GM21367 (cell line): ENCODE measurements at regions not wholly inside any gene's neighbourhood (a gene's known extent, or its start where the extent isn't known, plus 50 kb on each side); places are given as distances from the start of the nearest gene placed in this dataset.

ENCODE experiments used
- ATAC-seq: cut with Tn5 transposase; IDR thresholded peaks from one replicate; pipeline ENCODE4 v1.9.1; 2021; ENCODE audit not compliant: unreplicated experiment

- no peak for ATAC-seq
Measured at GRCh38 chr2:128564131-128564530, 245.5 kb upstream of the HS6ST1 start.

GRCh38 chr2:128564551-128564950 lies 245.9 kb upstream of the HS6ST1 start:
- no peak for ATAC-seq

GRCh38 chr2:128565441-128565840 lies 246.8 kb upstream of the HS6ST1 start:
- ATAC-seq: no peak

GRCh38 chr2:128566671-128567070 lies 248.0 kb upstream of the HS6ST1 start:
- ATAC-seq: no peak

GRCh38 chr2:128568106-128568505 lies 249.4 kb upstream of the HS6ST1 start:
- no peak for ATAC-seq

- ATAC-seq: no peak
Measured at GRCh38 chr2:128573116-128573515, 254.4 kb upstream of the HS6ST1 start.

GRCh38 chr2:128573531-128573930 lies 254.9 kb upstream of the HS6ST1 start:
- ATAC-seq: no peak

GRCh38 chr2:128577141-128577930 lies 258.7 kb upstream of the HS6ST1 start:
- no peak for ATAC-seq

GRCh38 chr2:128578406-128579390 lies 260.0 kb upstream of the HS6ST1 start:
- no peak for ATAC-seq

GRCh38 chr2:128579825-128580224 lies 261.2 kb upstream of the HS6ST1 start:
- no peak for ATAC-seq

GRCh38 chr2:128580988-128581848 lies 262.6 kb upstream of the HS6ST1 start:
- no peak for ATAC-seq

- ATAC-seq: no peak
Measured at GRCh38 chr2:128581849-128582244, 263.2 kb upstream of the HS6ST1 start.

GRCh38 chr2:128584296-128584890 lies 265.7 kb upstream of the HS6ST1 start:
- ATAC-seq: no peak

- no peak for ATAC-seq
Measured at GRCh38 chr2:128585706-128586105, 267.0 kb upstream of the HS6ST1 start.

GRCh38 chr2:128589681-128590080 lies 271.0 kb upstream of the HS6ST1 start:
- ATAC-seq: no peak

GRCh38 chr2:128590309-128591021 lies 271.8 kb upstream of the HS6ST1 start:
- ATAC-seq: no peak

GRCh38 chr2:128591022-128591860 lies 272.6 kb upstream of the HS6ST1 start:
- ATAC-seq: no peak

GRCh38 chr2:128591861-128592822 lies 273.5 kb upstream of the HS6ST1 start:
- ATAC-seq: no peak
